NCI-H187 treated with DMSO at 0.1 percent for 48 hours (cell line): ENCODE measurements at regions not wholly inside any gene's neighbourhood (a gene's known extent, or its start where the extent isn't known, plus 50 kb on each side); places are given as distances from the start of the nearest gene placed in this dataset.
"Not testable (repeated sequence)": the region's sequence is repeated elsewhere in the genome, so short reads cannot be mapped to it uniquely, and the experiment has no call there.

Experiments used
- DNase-seq: peaks from one replicate; lab custom pipeline; 2025; lab: John Stamatoyannopoulos, UW

DNA sequence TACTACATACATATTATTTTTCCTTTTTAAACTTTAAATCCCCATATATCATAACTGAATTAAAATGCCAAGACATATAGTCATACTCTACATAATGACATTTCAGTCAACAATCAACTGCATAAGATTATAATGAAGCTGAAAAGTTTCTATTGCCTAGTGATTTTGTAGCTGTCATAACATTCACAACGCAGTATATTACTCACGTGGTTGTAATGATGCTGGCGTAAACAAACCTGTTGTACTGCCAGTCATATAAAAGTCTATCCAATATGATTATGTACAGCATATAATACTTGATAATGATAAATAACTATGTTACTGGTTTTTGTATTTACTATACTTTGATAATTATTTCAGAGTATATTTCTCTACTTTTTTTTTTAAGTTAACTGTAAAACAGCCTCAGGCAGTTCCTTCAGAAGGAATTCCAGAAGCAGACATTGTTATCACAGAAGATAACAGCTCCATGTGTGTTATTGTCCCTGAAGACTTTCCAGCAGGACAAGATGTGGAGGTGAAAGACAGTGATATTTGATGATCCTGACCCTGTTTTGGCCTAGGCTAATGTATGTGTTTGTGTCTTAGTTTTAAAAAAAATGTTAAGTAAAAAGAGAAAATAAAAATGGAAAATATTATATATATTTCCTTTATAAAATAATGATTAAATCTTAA is 443.4 kb upstream of the UBE2E2 start:
- no peak for DNase-seq

DNA sequence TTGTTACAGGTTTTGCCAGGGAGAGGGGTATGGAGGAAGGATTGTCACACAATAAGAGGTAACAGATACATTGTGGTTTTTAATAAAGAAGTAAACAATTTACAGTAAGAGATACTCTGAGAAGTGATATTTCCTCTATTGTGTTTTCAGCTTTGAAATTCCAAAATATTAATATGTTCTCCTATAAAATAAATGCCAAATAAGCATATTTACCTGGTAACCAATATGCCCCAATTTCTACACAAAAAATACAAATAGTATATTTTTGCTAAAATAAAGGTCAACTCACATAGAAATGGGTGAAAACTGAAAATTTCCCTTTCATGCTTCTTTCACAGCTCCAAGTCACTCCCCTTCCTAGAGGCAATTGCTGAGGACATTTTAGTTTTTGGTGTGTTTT is 437.4 kb upstream of the UBE2E2 start:
- no peak for DNase-seq

DNA sequence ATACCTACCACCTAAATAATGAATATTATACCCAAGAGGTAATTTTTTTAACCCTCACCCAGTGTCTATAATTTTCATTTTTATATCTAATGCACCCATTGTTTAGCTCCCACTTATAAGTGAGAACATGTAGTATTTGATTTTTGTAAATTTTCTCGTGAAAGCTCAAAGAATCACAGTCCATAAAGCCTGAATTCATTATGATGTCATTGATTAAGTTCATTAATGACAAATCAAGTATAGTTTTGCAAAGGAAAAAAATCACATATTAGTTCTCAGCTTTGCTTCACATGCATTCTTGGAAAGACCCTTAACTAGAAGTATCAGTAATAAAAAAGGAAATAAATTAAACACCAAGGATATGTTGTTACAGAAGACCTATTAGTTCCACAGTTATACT is 425.3 kb upstream of the UBE2E2 start:
- DNase-seq: no peak

DNA sequence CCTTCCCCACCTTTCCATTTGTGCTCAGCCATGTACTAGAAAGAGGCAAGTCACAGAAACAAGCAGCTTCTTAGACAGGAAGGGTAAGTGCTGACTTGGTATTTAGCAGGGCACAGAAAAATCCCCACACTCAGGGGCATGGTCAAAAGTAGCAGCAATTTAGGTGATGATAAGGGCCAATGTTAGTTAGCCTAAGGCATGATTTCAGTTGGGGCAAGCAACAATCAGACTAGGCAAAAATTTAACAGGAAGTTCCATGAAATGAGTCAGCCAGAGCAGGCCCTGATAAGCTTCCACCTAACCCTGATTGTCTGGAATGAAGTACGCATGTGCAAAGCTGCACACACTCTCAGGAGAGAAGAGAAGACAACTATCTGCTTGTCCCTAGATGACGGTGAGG is 423.4 kb upstream of the UBE2E2 start:
- no peak for DNase-seq

DNA sequence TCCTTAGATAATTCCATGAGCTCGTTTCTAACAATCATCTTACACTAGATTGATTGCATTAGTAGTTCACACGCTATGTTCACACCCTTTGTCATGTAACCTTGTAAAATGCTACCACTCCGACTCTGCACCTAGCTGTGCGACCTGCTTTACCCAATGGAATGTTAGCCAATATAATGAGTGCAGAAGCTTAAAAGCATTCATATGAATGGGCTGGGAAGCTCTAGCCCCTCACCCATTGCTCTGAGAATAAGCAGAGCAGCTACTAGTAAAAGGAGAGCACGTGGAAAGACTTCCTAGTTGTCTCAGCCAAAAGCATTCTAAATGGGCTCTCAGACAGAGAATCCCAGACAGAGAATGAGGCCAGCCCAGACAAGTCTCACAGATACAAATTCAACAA is 410.6 kb upstream of the UBE2E2 start:
- DNase-seq: no peak

DNA sequence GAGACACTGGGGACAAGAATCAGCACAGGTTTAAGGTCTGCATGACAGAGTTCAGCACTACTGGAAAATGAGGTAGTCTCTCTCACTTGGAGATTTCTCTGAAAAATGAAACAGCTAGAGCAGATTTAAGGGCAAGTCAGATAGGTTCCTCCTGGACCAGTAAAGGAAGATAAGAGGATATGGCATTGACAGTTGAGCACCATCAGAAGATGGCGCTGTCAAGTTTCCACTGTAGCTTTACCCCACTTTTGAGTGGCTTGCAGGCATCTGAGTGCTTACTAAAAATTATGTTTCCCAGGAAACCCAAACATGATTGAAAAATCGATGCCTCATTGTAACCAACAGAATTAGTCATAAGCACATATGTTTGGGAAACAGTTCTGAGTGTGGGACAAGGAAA is 407.2 kb upstream of the UBE2E2 start:
- no peak for DNase-seq

DNA sequence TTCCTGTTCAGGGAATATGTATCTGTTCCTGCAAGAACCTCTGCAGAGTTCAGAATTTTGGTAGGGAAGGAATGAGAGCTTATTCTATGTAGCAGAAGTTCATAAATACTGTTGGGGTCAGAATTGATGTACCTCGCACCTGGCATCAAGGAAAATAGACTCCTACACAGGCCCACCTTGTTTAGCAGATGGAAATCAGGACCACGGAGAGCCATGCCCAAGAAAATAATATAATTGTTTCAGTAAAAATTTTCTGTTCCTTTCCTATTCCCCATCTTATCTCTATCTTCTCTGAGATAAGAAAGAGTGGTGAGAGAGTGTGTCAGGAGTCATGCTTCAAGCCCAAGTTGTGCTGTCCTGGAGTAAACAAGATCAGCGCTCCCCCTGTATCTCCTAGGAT is 404.7 kb upstream of the UBE2E2 start:
- no peak for DNase-seq

DNA sequence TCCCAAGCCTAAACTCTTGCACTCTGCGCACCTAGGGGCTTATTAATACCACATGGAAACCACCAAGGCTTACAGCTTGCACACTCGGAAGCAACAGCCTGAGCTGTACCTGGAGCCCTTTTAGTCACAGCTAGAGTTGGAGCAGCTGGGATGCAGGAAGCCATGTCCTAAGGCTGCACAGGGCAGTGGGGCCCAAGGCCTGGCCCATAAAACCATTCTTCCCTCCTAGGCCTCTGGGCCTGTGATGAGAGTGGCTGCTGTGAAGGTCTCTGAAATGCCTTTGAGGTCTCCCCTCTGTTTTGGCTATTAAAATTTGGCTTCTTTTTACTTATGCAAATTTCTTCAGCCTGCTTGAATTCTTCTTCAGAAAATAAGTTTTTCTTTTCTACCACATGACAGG is 383.9 kb upstream of the UBE2E2 start:
- DNase-seq: no peak

DNA sequence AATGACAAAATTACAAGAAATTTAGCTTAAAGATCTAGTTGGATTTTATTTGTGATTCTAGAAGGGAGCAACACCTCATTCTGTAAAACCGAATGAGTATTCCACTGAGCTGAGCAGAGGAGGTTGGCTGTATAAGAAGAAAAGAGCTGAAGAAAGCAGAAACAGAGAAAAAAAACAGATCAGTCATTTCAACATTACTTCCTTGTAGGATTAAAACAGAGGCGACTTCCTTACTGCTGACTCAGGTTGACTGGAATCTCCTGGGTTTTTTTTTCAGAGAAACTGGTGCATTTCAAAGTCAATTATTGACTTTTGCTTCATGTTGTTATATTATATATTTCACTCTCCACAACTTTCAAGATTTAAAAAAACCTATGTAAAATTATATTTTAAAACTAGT is 368.1 kb upstream of the UBE2E2 start:
- no peak for DNase-seq

DNA sequence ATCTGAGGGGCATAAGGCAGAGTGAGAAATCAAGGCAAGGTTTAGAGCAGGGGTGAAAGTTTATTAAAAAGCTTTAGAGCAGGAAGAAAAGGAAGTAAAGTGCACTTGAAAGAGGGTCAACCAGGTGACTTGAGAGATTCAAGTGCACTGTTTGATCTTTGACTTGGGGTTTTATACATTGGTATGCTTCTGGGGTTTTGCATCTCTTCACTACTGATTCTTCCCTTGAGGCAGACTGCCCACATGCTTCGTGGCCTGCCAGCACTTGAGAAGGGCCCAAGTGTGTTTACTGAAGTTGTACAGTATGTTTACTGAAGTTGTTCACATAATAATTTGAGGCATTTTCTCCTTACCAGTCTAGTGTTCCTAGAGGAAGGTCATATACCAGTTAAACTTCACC is 367.0 kb upstream of the UBE2E2 start:
- no peak for DNase-seq

DNA sequence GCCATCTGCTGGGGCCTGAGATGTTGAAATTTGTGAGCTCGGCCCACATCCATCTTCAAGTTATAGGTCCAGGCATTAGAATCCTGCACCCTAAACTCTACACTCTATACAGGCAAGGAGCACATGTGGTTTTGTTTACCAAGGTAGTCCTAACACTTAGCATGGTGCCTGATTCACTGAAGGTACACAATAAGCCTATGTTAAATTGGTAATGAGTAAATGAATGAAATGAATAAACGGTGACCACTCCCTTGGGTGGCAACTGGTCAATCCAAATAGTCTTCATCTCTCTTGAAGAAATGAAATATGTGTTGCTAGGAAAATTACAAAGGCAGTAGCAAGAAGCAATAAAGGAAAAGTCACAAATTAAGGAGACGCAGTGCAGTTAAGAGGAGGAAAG is 359.3 kb upstream of the UBE2E2 start:
- no peak for DNase-seq

DNA sequence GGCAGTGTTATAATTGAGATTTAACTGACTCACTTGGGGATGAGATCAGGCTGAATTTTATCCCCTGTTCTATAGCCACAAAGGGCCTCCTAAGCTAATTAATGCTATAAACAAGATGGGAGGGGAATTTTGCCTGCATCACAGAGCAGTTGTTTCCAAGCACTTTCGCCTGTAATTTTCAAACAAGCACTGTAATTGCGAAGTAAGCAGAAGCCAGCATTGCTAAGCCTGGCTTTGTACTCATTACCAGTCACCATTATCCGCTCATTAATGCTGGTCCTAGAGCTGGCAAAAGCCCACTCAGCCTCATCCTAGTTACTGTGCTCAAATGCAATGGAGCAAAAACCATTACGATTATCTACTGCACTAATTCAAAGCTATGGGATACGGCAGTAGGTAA is 356.6 kb upstream of the UBE2E2 start:
- no peak for DNase-seq

DNA sequence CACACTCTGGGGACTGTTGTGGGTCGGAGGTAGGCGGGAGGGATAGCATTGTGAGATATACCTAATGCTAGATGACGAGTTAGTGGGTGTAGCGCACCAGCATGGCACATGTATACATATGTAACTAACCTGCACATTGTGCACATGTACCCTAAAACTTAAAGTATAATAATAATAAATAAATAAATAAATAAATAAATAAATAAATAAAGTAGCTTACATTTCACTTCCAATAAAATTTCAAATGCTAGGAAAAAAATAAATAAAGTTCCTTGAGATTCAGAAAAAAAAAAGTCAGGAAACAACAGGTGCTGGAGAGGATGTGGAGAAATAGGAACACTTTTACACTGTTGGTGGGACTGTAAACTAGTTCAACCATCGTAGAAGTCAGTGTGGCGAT is 353.5 kb upstream of the UBE2E2 start:
- not testable (repeated sequence) for DNase-seq

DNA sequence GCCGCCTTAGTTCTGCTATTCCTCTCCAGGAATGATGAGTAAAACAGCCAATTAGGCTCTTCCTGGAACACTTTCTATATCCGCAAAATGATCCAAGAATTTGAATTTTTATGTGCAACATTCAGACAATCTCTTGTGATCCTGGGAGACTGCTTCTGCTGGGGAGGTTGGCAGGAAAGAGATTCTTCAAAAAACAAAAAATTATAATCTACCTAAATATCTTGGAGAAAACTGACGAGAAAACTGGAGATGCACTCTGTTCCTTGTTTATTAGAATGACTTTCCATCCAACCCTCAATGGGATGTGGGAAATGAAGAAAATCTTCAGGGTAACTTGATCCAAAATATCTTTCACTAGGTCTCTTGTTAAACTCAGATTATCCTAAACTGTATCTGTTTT is 346.3 kb upstream of the UBE2E2 start:
- DNase-seq: no peak

DNA sequence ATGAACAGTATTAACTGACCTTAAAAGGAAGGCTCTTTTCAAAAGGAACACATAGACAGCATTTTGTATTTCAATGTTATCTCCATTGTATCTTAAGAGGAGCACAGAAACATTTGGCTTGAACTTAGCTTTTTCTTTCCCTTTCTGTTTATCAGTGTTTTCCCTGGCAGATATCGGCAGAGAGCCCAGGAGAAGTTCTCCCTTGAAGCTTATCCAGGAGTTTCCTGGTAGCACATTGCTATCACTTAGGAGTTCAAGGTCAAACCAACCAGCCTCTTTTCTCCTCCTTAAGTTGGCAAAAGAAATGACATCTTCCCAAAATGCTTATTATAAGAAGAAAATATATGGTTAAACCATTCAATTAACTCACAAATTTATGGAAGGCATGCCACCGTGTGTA is 344.6 kb upstream of the UBE2E2 start:
- DNase-seq: no peak

DNA sequence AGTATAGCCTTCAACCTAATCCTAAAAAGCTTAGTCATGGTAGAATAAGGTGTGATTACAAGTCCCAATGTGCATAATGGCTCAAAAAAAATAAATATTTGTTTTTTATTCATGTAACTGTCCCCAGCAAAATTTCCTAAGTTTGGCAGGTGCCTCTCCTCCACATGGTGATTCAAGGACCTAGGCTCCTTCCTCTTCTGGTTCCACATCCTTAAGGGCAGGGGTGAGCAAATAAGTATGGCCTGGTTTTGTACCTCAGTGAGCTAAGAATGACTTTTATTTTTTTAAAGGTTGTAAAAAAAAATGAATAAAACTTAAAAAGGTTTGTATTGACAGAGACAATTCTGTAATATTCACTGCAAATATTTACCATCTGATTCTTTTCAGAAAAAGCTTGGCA is 343.5 kb upstream of the UBE2E2 start:
- DNase-seq: no peak

DNA sequence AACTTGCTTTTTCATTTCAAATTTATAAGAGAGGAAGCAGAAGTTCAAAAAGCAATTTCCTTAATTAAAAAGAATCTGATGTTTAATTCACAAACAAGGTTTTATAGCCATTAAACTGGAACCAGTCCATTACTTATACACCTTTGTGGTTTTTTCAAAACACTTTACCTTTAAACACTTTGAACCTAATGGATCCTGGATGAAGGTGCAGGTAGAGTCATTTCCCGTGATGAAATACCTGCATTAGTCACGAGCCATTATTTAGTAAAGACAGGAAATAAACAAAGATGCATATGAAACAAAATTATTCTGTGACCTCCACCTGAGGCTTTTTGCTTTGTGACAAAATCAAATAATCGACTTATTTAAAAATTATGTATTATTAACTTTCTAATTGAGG is 341.7 kb upstream of the UBE2E2 start:
- DNase-seq: no peak

DNA sequence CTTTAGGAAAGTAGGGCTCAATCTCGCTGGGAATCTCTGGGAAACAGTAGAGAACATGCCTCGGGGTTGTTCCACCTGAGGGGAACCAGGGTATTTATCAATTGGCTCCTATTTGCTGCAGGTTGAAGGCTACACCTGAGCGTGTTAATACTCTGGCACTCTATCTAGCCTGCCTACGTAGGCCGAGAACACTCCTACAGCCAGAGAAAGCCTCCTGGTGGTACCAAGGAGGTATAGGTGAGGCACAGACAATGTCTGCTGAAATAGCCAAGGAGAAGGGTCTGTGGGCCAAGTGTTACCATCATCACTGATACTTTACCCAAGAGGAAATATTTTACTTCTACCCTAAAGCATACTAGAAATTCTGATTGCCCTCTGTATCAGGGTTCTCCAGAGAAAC is 341.0 kb upstream of the UBE2E2 start:
- no peak for DNase-seq

DNA sequence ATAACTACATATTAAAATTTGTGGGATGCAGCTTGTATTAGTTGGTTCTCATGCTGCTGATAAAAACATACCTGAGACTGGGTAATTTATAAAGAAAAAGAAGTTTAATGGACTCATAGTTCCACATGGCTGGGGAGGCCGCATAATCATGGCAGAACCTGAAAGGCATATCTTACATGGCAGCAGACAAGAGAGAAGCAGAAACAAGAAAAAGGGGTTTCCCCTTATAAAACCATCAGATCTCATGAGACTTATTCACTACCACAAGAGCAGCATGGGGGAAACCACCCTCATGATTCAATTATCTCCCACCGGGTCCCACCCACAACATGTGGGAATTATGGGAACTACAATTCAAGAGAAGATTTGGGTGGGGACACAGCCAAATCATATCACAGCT is 320.3 kb upstream of the UBE2E2 start:
- DNase-seq: not testable (repeated sequence)

DNA sequence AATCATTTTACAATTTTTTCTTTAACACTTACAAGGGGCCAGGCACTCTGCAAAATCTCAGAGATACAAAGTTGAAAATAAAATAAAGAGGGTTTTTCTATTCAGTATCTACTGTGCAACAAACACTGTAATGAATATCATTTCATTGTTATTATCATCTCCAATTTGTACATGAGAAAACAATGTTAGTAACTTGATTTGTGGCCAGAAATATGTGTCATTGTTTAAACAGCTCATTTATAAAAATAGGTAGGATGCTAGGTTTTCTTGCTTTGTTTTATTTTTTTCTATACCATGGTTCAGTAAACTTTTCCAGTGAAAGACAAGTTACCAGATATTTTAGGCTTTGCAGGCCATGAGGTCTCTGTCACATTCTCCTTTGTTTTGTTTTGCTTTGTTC is 318.1 kb upstream of the UBE2E2 start:
- DNase-seq: no peak

DNA sequence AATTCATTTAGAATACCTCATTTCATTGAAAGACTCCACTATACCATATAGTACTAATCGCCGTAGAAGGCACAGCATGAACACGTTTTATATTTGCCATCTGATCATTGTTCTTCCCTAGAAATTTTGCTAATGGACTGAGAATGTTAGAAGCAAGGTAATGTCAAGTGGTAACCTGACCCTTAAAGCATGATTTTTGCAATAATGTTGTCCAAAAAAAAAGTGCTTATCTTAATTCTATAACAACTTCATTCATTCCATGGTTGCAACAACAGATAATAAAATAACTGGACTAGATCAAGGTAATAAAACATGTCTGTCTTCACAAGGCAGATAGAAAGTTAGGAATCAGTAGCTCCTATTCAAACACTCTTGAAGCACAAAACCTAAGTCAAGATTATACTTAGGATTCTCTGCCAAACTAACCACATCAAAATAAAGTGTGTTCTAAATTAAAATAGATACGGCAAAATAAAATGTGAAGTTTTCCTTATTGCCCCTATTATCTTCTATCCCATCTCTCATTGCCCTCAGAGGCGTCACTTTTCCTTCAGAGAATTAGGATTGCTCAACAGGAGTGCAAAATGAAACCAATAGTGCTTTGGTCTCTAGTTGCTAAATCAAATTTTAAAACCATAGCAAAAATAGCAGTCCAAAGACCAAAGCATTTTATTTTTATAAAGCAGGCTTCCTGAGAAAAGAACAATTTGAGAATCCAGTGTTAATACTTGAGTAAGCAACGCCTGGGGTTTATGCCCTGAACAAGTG is 317.4 kb upstream of the UBE2E2 start:
- no peak for DNase-seq

DNA sequence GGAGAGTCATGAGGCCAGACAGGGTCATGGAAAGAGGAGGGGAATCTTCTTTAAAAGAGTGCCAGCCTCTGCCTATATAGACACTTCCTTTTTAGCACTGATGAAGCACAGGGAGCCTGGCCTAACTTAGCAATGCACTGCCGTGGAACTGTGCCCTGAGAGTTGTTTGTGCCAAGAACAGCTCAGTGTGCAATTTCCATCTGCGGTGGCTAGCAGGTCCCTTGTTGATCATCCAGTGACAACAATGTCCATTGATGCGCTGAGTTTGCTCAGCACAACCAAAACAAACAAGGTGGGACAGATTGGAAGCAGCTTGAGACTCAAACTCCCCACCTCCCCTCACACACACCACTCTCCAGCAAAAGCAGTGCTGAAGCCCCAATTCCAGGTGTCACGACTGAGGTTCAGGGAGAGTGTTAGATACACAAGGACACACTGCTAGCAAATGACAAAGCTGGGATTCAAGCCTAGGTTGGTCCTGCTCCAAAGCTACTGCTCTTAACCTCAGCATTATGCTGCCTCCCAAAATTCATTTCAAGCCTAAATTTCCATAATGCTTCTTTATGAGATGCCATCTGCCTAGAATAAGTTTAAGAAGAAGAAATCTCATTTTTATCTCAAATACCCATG is 316.6 kb upstream of the UBE2E2 start:
- DNase-seq: no peak

DNA sequence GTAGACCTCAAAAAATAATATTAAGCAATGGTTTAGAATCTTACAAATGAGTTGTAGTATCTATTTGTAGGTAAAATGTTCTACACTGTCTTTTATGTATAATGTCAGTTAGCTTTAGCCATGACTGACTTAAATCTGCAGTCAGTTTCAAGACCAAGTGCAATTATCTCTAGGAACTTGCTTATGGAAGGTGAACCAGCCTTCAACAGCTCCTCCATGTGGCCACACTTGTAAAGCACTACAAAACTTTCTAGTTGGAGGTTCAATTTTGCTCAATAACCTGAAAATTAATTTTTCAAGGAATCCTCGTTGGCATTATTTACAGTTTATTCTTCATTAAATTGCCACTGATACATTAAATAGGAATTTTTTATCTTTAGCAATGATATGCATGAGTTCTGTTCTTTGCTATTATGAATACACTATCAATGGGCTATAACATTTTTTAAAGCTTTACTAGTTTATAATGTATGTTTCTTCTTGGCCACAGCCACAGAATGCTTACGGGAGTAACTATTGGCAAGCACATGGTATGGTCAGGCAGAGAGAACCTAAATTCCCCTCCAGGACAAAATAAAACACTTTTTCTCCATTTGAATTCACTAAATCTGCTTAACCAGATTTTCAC is 315.3 kb upstream of the UBE2E2 start:
- DNase-seq: no peak
